ENCODE measurements at regions not wholly inside any gene's neighbourhood (a gene's known extent, or its start where the extent isn't known, plus 50 kb on each side); places are given as distances from the start of the nearest gene placed in this dataset.
"Not testable (repeated sequence)": the region's sequence is repeated elsewhere in the genome, so short reads cannot be mapped to it uniquely, and the experiment has no call there.

DNA sequence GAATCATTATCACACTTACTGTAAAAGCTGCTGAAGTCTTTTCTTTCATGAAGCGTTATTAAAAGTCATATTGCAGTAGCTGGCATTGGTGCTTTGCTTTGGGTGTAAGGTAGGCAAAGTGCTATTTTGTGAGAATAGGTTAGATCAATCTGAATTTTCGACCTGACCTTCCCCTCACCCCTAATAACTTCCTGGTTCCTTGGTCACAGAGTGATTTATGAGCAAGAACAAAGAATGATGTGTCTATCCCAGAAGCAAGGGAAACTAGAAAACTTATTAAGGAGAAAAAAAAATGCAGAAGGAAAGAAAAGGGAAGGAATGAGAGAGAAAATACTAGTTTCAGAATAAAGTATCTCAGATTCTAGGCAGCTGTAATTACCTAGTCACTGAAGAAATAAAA lies 163.1 kb upstream of the MEIS1 start:
- H3K36me3 ChIP-seq (ENCODE audit: insufficient read depth, low read length), result no peaks in the 10 kb centered on the region
- H3K4me1 ChIP-seq (ENCODE audit: insufficient read depth, low read length), result peaks cover 25% of the 10 kb centered on the region
- no peak overlapping the region for H3K4me3 ChIP-seq (ENCODE audit: low read length)
- H3K27me3 ChIP-seq (ENCODE audit: insufficient read depth, low read length), result no peaks in the 10 kb centered on the region
- 100% methylated on average over 1 of the region's 2 CpGs for WGBS
- H3K9me3 ChIP-seq (ENCODE audit: insufficient read depth, low read depth, low read length), result no peaks in the 10 kb centered on the region
- no peak overlapping the region for H3K27ac ChIP-seq (ENCODE audit: low read depth, low read length)
- H3K9ac ChIP-seq (ENCODE audit: low read depth, low read length), result no peak overlapping the region

- H3K36me3 ChIP-seq (ENCODE audit: insufficient read depth, low read length), result no peaks in the 10 kb centered on the region
- no peaks in the 10 kb centered on the region for H3K27me3 ChIP-seq (ENCODE audit: insufficient read depth, low read length)
- no peak overlapping the region for H3K9ac ChIP-seq (ENCODE audit: low read depth, low read length)
- H3K9me3 ChIP-seq (ENCODE audit: insufficient read depth, low read depth, low read length), result no peaks in the 10 kb centered on the region
- no peak overlapping the region for H3K4me3 ChIP-seq (ENCODE audit: low read length)
- WGBS, result 92% methylated on average over 1 of the region's 1 CpG
- H3K4me1 ChIP-seq (ENCODE audit: insufficient read depth, low read length), result peaks cover 25% of the 10 kb centered on the region
- H3K27ac ChIP-seq (ENCODE audit: low read depth, low read length), result peak overlapping the region; percentile 36
Observed at GRCh38 chr2:66270247-66270646, 164.7 kb upstream of the MEIS1 start.

- Histone ChIP-seq H3K27me3 (ENCODE audit: insufficient read depth, low read length) (no peaks in the 10 kb centered on the region), H3K9me3 (ENCODE audit: insufficient read depth, low read depth, low read length) (no peaks in the 10 kb centered on the region), H3K9ac (ENCODE audit: low read depth, low read length) (no peak overlapping the region), H3K36me3 (ENCODE audit: insufficient read depth, low read length) (no peaks in the 10 kb centered on the region), H3K4me3 (ENCODE audit: low read length) (no peak overlapping the region), H3K4me1 (ENCODE audit: insufficient read depth, low read length) (peaks cover 24% of the 10 kb centered on the region), H3K27ac (ENCODE audit: low read depth, low read length) (no peak overlapping the region)
- 85% methylated on average over 1 of the region's 1 CpG for WGBS
Observed at GRCh38 chr2:66269166-66269565, 165.8 kb upstream of the MEIS1 start.

DNA sequence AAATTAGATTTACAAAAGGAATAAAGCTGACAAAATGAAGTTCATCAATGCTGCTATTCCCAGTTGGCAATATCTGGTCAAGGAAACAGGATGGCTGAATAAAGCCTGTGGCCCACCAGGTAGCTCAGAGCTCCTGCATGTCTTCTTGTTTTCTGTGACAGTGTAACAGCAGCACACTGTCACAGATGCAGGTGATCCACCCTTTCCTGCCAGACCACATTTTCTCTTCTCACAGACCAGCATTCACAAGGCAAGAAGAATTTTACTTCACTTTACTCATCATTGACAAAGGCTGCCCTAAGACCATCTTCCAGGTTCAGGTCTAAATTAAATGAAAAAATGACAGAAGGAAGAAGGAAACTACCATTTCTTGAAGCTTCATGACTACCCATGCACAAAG lies 166.2 kb upstream of the MEIS1 start:
- peaks cover 21% of the 10 kb centered on the region for H3K4me1 ChIP-seq (ENCODE audit: insufficient read depth, low read length)
- H3K9ac ChIP-seq (ENCODE audit: low read depth, low read length), result no peak overlapping the region
- no peaks in the 10 kb centered on the region for H3K36me3 ChIP-seq (ENCODE audit: insufficient read depth, low read length)
- H3K9me3 ChIP-seq (ENCODE audit: insufficient read depth, low read depth, low read length), result no peaks in the 10 kb centered on the region
- H3K4me3 ChIP-seq (ENCODE audit: low read length), result no peak overlapping the region
- H3K27me3 ChIP-seq (ENCODE audit: insufficient read depth, low read length), result no peaks in the 10 kb centered on the region
- no peak overlapping the region for H3K27ac ChIP-seq (ENCODE audit: low read depth, low read length)

DNA sequence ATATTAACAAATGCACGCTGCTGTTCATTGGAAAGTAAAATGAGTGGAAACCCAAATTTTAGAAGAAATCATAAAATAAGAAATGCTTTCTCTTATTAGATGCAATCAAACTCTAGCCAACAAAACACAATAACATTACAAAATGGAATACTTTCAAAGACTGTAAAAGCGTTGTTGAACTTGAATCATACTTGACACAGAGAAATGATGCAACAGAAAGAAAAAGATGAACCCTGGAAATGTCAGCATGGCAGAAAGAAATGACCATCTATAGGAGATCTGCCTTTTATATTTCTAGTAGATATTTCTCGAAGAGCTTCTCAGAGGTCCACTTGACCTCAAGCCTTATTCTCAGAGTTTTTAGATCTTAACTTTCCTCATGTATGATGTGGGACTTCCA lies 170.6 kb upstream of the MEIS1 start:
- Histone ChIP-seq H3K9ac (ENCODE audit: low read depth, low read length) (no peak overlapping the region), H3K4me3 (ENCODE audit: low read length) (no peak overlapping the region), H3K27ac (ENCODE audit: low read depth, low read length) (no peak overlapping the region), H3K4me1 (ENCODE audit: insufficient read depth, low read length) (no peaks in the 10 kb centered on the region; the same call in 1 of the 2 replicates), H3K36me3 (ENCODE audit: insufficient read depth, low read length) (no peaks in the 10 kb centered on the region), H3K9me3 (ENCODE audit: insufficient read depth, low read depth, low read length) (no peaks in the 10 kb centered on the region), H3K27me3 (ENCODE audit: insufficient read depth, low read length) (no peaks in the 10 kb centered on the region)
- 100% methylated on average over 3 of the region's 3 CpGs for WGBS

DNA sequence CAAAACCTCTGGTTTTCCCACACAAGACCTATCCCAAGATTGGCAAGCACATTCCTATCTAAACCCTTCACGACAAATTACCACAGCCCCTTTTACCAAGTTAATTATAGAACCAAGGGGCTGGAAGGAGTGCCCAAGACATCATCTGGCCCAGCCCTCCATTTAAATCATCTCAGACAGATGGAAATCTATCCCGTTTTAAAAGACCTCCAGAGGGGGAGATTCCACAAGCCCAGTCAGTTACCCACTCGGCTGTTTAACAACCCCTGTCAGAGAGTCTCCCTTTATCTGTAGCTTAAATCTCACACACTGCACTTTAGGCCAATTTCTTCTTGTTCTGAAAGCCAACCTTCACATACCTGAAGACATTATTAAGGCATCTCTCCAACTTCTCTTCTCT lies 179.1 kb upstream of the MEIS1 start:
- Histone ChIP-seq H3K9ac (ENCODE audit: low read depth, low read length) (no peak overlapping the region), H3K4me3 (ENCODE audit: low read length) (no peak overlapping the region), H3K36me3 (ENCODE audit: insufficient read depth, low read length) (no peaks in the 10 kb centered on the region), H3K27ac (ENCODE audit: low read depth, low read length) (no peak overlapping the region), H3K9me3 (ENCODE audit: insufficient read depth, low read depth, low read length) (no peaks in the 10 kb centered on the region), H3K27me3 (ENCODE audit: insufficient read depth, low read length) (no peaks in the 10 kb centered on the region), H3K4me1 (ENCODE audit: insufficient read depth, low read length) (no peaks in the 10 kb centered on the region)
- 88% methylated on average over 3 of the region's 3 CpGs for WGBS

DNA sequence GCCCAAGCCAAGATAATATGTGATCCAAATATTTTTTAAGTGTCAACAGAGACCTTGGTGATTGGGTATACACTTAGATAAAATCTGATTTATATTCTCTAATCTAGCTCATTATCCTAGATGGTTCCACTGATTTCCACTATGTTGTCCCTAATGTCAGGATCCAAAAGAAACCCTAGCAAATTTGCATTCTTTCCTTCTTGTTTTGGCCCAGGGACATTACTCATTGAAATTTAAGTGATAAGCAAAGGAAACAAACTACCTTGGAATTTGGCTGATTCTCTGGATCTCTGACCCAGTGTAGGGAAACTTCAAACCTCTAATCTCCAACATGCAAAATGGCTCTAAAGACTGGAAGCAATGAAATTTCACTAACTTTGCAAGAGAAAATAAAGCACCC lies 179.8 kb upstream of the MEIS1 start:
- Histone ChIP-seq H3K27me3 (ENCODE audit: insufficient read depth, low read length) (no peaks in the 10 kb centered on the region), H3K4me3 (ENCODE audit: low read length) (no peak overlapping the region), H3K36me3 (ENCODE audit: insufficient read depth, low read length) (no peaks in the 10 kb centered on the region), H3K27ac (ENCODE audit: low read depth, low read length) (no peak overlapping the region), H3K9me3 (ENCODE audit: insufficient read depth, low read depth, low read length) (no peaks in the 10 kb centered on the region), H3K9ac (ENCODE audit: low read depth, low read length) (no peak overlapping the region), H3K4me1 (ENCODE audit: insufficient read depth, low read length) (no peaks in the 10 kb centered on the region)

DNA sequence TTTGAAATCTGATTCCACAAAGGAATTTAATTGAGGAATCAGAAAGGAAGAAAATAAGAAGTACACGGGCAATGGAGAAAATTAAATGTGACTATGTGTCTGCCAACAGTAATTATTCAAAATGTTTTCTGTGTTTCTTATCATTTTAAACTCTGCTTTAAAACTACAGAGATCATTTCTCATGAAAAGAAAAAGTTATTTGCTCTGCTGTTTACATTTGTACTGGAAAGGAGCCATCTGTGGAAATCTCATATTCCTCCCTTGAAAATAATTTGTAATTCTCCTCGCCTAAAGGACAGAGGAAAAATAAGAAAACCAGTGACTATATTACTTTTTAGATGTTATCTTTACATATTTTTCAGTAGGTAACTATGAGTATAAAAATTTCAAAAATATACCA lies 181.9 kb upstream of the MEIS1 start:
- Histone ChIP-seq H3K27me3 (ENCODE audit: insufficient read depth, low read length) (no peaks in the 10 kb centered on the region), H3K27ac (ENCODE audit: low read depth, low read length) (no peak overlapping the region), H3K36me3 (ENCODE audit: insufficient read depth, low read length) (no peaks in the 10 kb centered on the region), H3K4me3 (ENCODE audit: low read length) (no peak overlapping the region), H3K4me1 (ENCODE audit: insufficient read depth, low read length) (no peaks in the 10 kb centered on the region), H3K9me3 (ENCODE audit: insufficient read depth, low read depth, low read length) (no peaks in the 10 kb centered on the region), H3K9ac (ENCODE audit: low read depth, low read length) (no peak overlapping the region)
- WGBS, result 100% methylated on average over 1 of the region's 2 CpGs

- H3K36me3 ChIP-seq (ENCODE audit: insufficient read depth, low read length), result no peaks in the 10 kb centered on the region
- no peaks in the 10 kb centered on the region for H3K4me1 ChIP-seq (ENCODE audit: insufficient read depth, low read length)
- H3K27ac ChIP-seq (ENCODE audit: low read depth, low read length), result no peak overlapping the region
- no peak overlapping the region for H3K9ac ChIP-seq (ENCODE audit: low read depth, low read length)
- no peaks in the 10 kb centered on the region for H3K27me3 ChIP-seq (ENCODE audit: insufficient read depth, low read length)
- no peak overlapping the region for H3K4me3 ChIP-seq (ENCODE audit: low read length)
- WGBS, result 93% methylated on average over 5 of the region's 5 CpGs
- no peaks in the 10 kb centered on the region for H3K9me3 ChIP-seq (ENCODE audit: insufficient read depth, low read depth, low read length)
Observed at GRCh38 chr2:66252109-66252508, 182.8 kb upstream of the MEIS1 start.

DNA sequence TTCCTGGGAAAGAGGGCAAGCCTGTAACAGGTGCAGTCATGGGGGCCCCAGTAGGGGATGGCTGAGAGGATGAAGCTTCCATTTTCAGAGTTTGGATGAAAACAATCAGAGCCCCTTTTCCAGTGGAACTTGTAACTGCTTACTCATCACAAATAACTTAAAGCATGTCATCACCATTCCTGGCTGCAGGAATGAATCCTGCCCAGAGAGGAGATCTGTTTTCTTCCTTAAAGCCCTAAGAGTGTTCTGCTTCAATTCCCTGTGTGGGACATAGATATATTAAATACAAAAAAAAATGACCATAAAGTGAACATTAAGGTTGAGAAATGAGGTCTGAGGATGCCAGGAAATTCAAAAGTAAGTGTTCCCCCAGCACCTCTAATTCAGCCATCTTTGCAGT lies 183.4 kb upstream of the MEIS1 start:
- H3K27ac ChIP-seq (ENCODE audit: low read depth, low read length), result no peak overlapping the region
- no peaks in the 10 kb centered on the region for H3K4me1 ChIP-seq (ENCODE audit: insufficient read depth, low read length)

DNA sequence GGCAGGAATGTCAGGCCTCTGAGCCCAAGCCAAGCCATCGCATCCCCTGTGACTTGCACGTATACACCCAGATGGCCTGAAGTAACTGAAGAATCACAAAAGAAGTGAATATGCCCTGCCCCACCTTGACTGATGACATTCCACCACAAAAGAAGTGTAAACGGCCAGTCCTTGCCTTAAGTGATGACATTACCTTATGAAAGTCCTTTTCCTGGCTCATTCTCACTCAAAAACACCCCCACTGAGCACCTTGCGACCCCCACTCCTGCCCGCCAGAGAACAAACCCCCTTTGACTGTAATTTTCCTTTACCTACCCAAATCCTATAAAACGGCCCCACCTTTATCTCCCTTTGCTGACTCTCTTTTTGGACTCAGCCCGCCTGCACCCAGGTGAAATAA lies 185.8 kb upstream of the MEIS1 start:
- not testable (repeated sequence) for H3K4me3 ChIP-seq (ENCODE audit: low read length); H3K27me3 ChIP-seq (ENCODE audit: insufficient read depth, low read length); H3K9me3 ChIP-seq (ENCODE audit: insufficient read depth, low read depth, low read length); H3K4me1 ChIP-seq (ENCODE audit: insufficient read depth, low read length); H3K36me3 ChIP-seq (ENCODE audit: insufficient read depth, low read length); H3K9ac ChIP-seq (ENCODE audit: low read depth, low read length); H3K27ac ChIP-seq (ENCODE audit: low read depth, low read length)
- WGBS, result 33% methylated on average over 5 of the region's 7 CpGs

More for the DNA sequence above, 183.4 kb upstream of the MEIS1 start:
- H3K27me3 ChIP-seq (ENCODE audit: insufficient read depth, low read length), result no peaks in the 10 kb centered on the region
- H3K9me3 ChIP-seq (ENCODE audit: insufficient read depth, low read depth, low read length), result no peaks in the 10 kb centered on the region
- no peaks in the 10 kb centered on the region for H3K36me3 ChIP-seq (ENCODE audit: insufficient read depth, low read length)
- no peak overlapping the region for H3K4me3 ChIP-seq (ENCODE audit: low read length)
- no peak overlapping the region for H3K9ac ChIP-seq (ENCODE audit: low read depth, low read length)

DNA sequence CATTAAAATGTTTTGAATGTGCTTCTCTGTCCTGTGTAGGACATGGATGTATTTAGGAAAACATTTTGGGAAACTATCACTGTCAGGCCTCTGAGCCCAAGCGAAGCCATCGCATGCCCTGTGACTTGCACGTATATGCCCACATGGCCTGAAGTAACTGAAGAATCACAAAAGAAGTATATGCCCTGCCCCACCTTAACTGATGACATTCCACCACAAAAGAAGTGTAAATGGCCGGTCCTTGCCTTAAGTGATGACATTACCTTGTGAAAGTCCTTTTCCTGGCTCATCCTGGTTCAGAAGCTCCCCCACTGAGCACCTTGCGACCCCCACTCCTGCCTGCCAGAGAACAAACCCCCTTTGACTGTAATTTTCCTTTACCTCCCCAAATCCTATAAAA lies 191.1 kb upstream of the MEIS1 start:
- 64% methylated on average over 5 of the region's 5 CpGs for WGBS
- H3K36me3 ChIP-seq (ENCODE audit: insufficient read depth, low read length); H3K27ac ChIP-seq (ENCODE audit: low read depth, low read length); H3K27me3 ChIP-seq (ENCODE audit: insufficient read depth, low read length); H3K4me3 ChIP-seq (ENCODE audit: low read length); H3K4me1 ChIP-seq (ENCODE audit: insufficient read depth, low read length); H3K9ac ChIP-seq (ENCODE audit: low read depth, low read length); H3K9me3 ChIP-seq (ENCODE audit: insufficient read depth, low read depth, low read length): not testable (repeated sequence)

Data from HUES64 (cell line).